Neuronal stem cell (in vitro differentiated cells): ENCODE measurements at regions not wholly inside any gene's neighbourhood (a gene's known extent, or its start where the extent isn't known, plus 50 kb on each side); places are given as distances from the start of the nearest gene placed in this dataset.

Experiments used
- DNase-seq: peaks from one replicate; pipeline ENCODE4 v3.0.0-alpha.2; 2013; ENCODE audit warnings: low spot score
- H2AFZ ChIP-seq: one replicate; pipeline ENCODE4 v1.6.1; 2013; ENCODE audit warnings: mild to moderate bottlenecking, low read length, inconsistent platforms
- H2AK5ac ChIP-seq: 2 replicates; pipeline ENCODE4 v1.6.1; 2013; ENCODE audit warnings: low read depth, mild to moderate bottlenecking, inconsistent platforms, low read length, moderate library complexity, mixed read lengths
- H2BK120ac ChIP-seq: 2 replicates; pipeline ENCODE4 v1.6.1; 2013; ENCODE audit warnings: low read depth, mild to moderate bottlenecking, inconsistent platforms, low read length, moderate library complexity, mixed read lengths
- H2BK12ac ChIP-seq: one replicate; pipeline ENCODE4 v1.6.1; 2013; ENCODE audit warnings: low read length, inconsistent platforms
- H2BK15ac ChIP-seq: 2 replicates; pipeline ENCODE4 v1.6.1; 2013; ENCODE audit warnings: mild to moderate bottlenecking, low read length, inconsistent platforms, mixed read lengths
- H2BK5ac ChIP-seq: one replicate; pipeline ENCODE4 v1.6.1; 2013; ENCODE audit warnings: inconsistent platforms, mild to moderate bottlenecking, low read length, moderate library complexity
- H3K14ac ChIP-seq: one replicate; pipeline ENCODE4 v1.6.1; 2013; ENCODE audit warnings: low read length, inconsistent platforms
- H3K18ac ChIP-seq: 2 replicates; pipeline ENCODE4 v1.6.1; 2013; ENCODE audit warnings: low read length, inconsistent platforms
- H3K23ac ChIP-seq: 2 replicates; pipeline ENCODE4 v1.6.1; 2013; ENCODE audit warnings: low read depth, mild to moderate bottlenecking, mixed read lengths, low read length, inconsistent platforms; ENCODE audit not compliant: poor library complexity
- H3K27ac ChIP-seq: replicated peaks from 3 replicates; pipeline ENCODE4 v1.5.1; 2013; ENCODE audit warnings: low read length, inconsistent platforms
- H3K27me3 ChIP-seq, 3 experiments: 2 replicates each; pipeline ENCODE4 v1.6.1; 2013; ENCODE audit warnings: low read length in 3 of 3, mild to moderate bottlenecking in 2 of 3, inconsistent platforms in 1 of 3, low read depth in 1 of 3, mixed read lengths in 1 of 3, moderate library complexity in 1 of 3; ENCODE audit not compliant: control insufficient read depth in 3 of 3, insufficient read depth in 3 of 3
- H3K36me3 ChIP-seq, 2 donors: replicated peaks in 1 of 2; 2 replicates each; pipeline ENCODE4 v1.6.1; 2013; ENCODE audit warnings: low read length in 2 of 2; ENCODE audit not compliant: control insufficient read depth in 2 of 2, insufficient read depth in 2 of 2
- H3K4ac ChIP-seq: 2 replicates; pipeline ENCODE4 v1.6.1; 2013; ENCODE audit warnings: inconsistent platforms, mild to moderate bottlenecking, low read length, moderate library complexity
- H3K4me1 ChIP-seq, 2 donors: 1 replicate in 1 of 2; 2 replicates in 1 of 2; pipeline ENCODE4 v1.6.1; 2013; ENCODE audit warnings: low read length in 2 of 2, low read depth in 1 of 2; ENCODE audit not compliant: control insufficient read depth in 2 of 2, insufficient read depth in 1 of 2
- H3K4me2 ChIP-seq: one replicate; pipeline ENCODE4 v1.6.1; 2013; ENCODE audit warnings: mild to moderate bottlenecking, low read length, inconsistent platforms; ENCODE audit not compliant: insufficient read depth, poor library complexity, severe bottlenecking
- H3K4me3 ChIP-seq, 2 donors: 2 replicates each; pipeline ENCODE4 v1.5.1; 2013; ENCODE audit warnings: low read length in 2 of 2, mild to moderate bottlenecking in 2 of 2, inconsistent platforms in 1 of 2, moderate library complexity in 1 of 2
- H3K79me1 ChIP-seq: one replicate; pipeline ENCODE4 v1.6.1; 2013; ENCODE audit warnings: low read depth, mild to moderate bottlenecking, inconsistent platforms, low read length, moderate library complexity
- H3K9ac ChIP-seq: one replicate; pipeline ENCODE4 v1.6.1; 2013; ENCODE audit warnings: mild to moderate bottlenecking, low read depth, low read length, inconsistent platforms; ENCODE audit not compliant: poor library complexity
- H3K9me3 ChIP-seq, 2 donors: replicated peaks in 1 of 2; 2 replicates each; pipeline versions ENCODE3 to v1.6.1; 2013; ENCODE audit warnings: low read length in 2 of 2, mild to moderate bottlenecking in 2 of 2, inconsistent platforms in 1 of 2, low read depth in 1 of 2, mixed read lengths in 1 of 2, moderate library complexity in 1 of 2; ENCODE audit not compliant: control insufficient read depth in 2 of 2, insufficient read depth in 1 of 2
- H4K8ac ChIP-seq: one replicate; pipeline ENCODE4 v1.6.1; 2013; ENCODE audit warnings: low read depth, mild to moderate bottlenecking, inconsistent platforms, low read length, moderate library complexity
- H4K91ac ChIP-seq: one replicate; pipeline ENCODE4 v1.6.1; 2013; ENCODE audit warnings: low read length, low read depth, mild to moderate bottlenecking, inconsistent platforms; ENCODE audit not compliant: poor library complexity
- WGBS, 2 donors: extraction: QIAGEN DNeasy Blood & Tissue Kit; methylation state at CpG; one replicate each; pipeline ENCODE4 v1.1.7; 2013; ENCODE audit warnings: missing lambda C conversion rate in 2 of 2, mixed read lengths in 1 of 2; ENCODE audit not compliant: insufficient read length in 2 of 2, insufficient replicate concordance in 1 of 2; ENCODE audit errors: extremely low coverage in 2 of 2; 5-methylcytosine and 5-hydroxymethylcytosine counted together

DNA sequence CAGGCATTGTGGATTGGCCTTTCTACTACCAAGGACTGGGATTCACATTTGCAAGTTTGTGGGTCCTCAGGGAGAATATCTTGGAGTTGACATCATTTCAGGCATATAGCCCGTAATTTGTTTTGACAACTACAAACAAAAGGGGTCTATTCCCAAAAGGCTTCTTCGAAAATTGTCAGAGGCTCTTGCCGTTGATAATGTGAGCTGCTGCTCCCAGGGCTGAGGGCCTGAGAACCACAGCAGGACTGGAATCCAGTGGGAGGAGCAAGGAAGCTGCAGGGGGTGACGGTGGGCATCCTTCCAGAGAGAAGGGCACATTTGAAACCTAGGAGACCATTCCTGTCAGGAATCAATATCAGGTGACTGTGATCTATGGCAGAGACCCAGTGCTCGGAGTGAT is 761.6 kb upstream of the RBFOX1 start:
- Histone ChIP-seq H3K79me1 (no peaks in the 10 kb centered on the region), H4K91ac (no peak overlapping the region), H2BK15ac (no peak overlapping the region), H3K27ac (no peak overlapping the region), H2BK12ac (no peak overlapping the region), H3K14ac (no peak overlapping the region), H4K8ac (no peak overlapping the region), H2BK5ac (no peak overlapping the region), H3K27me3 (no peaks in the 10 kb centered on the region), H3K4me2 (no peak overlapping the region), H3K9me3 (no peaks in the 10 kb centered on the region), H3K9ac (no peak overlapping the region), H3K4ac (no peak overlapping the region), H2AFZ (no peak overlapping the region), H2AK5ac (no peak overlapping the region), H3K4me1 (peaks cover 0 to 6% of the 10 kb centered on the region in 2 donors), H3K23ac (no peak overlapping the region), H3K4me3 (no peak overlapping the region), H3K36me3 (peaks cover 0 to 2% of the 10 kb centered on the region in 2 donors), H3K18ac (no peak overlapping the region), H2BK120ac (no peak overlapping the region)
- DNase-seq = no peak
- WGBS, 2 donors = no CpG with 5 or more reads among the region's 5 CpGs

DNA sequence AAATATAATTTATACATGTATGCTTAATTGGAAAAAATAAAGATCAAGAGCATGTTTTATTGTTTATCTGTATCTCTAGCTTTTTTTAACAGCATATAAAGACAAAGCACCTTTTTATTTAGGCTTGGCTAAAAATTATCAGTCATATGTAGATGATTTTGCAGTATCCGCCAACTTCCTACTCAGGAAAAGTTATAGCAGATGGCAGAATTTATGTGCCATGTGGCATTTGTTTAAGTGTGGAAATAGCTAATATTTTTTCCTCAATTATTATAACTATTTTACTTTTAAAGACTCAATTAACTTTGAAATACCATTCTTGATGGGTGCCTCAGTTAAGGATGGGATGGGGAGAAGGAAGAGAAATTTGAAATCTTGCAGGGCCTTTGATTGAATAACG is 762.1 kb upstream of the RBFOX1 start:
- no peak overlapping the region for H3K4me3 ChIP-seq
- H3K36me3 ChIP-seq = peaks cover 0 to 2% of the 10 kb centered on the region in 2 donors
- no peak overlapping the region for H3K27ac ChIP-seq
- no peak overlapping the region for H4K91ac ChIP-seq
- H3K4me2 ChIP-seq = no peak overlapping the region
- H2BK5ac ChIP-seq = no peak overlapping the region
- no peak overlapping the region for H3K4ac ChIP-seq
- H2AFZ ChIP-seq = no peak overlapping the region
- WGBS, 2 donors = no CpG with 5 or more reads among the region's 2 CpGs
- H3K27me3 ChIP-seq = no peaks in the 10 kb centered on the region
- H2BK120ac ChIP-seq = no peak overlapping the region
- H3K9ac ChIP-seq = no peak overlapping the region
- DNase-seq = no peak
- no peak overlapping the region for H3K14ac ChIP-seq
- no peak overlapping the region for H2AK5ac ChIP-seq
- H4K8ac ChIP-seq = no peak overlapping the region
- H2BK12ac ChIP-seq = no peak overlapping the region
- H3K4me1 ChIP-seq = peaks cover 0 to 6% of the 10 kb centered on the region in 2 donors
- no peak overlapping the region for H3K18ac ChIP-seq
- no peak overlapping the region for H2BK15ac ChIP-seq
- H3K79me1 ChIP-seq = no peaks in the 10 kb centered on the region
- no peaks in the 10 kb centered on the region for H3K9me3 ChIP-seq
- H3K23ac ChIP-seq = no peak overlapping the region

DNA sequence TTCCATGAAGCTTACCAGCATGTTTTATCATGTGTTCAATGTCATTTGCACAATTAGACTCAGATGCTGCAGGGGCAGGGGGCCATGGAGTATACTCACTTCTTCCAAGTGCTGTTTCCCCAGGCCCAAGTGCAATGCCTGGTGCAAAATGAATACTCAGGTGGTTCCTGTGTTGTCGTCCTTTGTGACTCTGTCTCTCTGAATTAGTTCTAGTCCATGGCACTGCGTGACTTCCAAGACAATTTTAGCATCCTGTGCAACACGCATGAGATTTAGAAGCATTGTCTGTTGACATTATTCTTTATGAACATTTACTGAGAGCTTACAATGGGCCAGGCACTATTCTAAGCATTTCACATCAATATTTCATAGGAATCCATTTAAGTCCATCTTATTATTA is 769.7 kb upstream of the RBFOX1 start:
- Histone ChIP-seq H3K23ac (no peak overlapping the region), H3K18ac (no peak overlapping the region), H4K8ac (no peak overlapping the region), H2AFZ (no peak overlapping the region), H3K9me3 (no peaks in the 10 kb centered on the region), H3K27ac (no peak overlapping the region), H3K36me3 (no peaks in the 10 kb centered on the region), H2BK15ac (no peak overlapping the region), H2AK5ac (no peak overlapping the region), H4K91ac (no peak overlapping the region), H2BK5ac (no peak overlapping the region), H3K27me3 (no peaks in the 10 kb centered on the region), H3K4ac (no peak overlapping the region), H2BK120ac (no peak overlapping the region), H3K4me1 (peaks cover 0 to 10% of the 10 kb centered on the region in 2 donors), H3K14ac (no peak overlapping the region), H3K79me1 (no peaks in the 10 kb centered on the region), H3K4me2 (no peak overlapping the region), H2BK12ac (no peak overlapping the region), H3K4me3 (no peak overlapping the region), H3K9ac (no peak overlapping the region)
- DNase-seq = no peak
- no CpG with 5 or more reads among the region's 3 CpGs for WGBS, 2 donors

DNA sequence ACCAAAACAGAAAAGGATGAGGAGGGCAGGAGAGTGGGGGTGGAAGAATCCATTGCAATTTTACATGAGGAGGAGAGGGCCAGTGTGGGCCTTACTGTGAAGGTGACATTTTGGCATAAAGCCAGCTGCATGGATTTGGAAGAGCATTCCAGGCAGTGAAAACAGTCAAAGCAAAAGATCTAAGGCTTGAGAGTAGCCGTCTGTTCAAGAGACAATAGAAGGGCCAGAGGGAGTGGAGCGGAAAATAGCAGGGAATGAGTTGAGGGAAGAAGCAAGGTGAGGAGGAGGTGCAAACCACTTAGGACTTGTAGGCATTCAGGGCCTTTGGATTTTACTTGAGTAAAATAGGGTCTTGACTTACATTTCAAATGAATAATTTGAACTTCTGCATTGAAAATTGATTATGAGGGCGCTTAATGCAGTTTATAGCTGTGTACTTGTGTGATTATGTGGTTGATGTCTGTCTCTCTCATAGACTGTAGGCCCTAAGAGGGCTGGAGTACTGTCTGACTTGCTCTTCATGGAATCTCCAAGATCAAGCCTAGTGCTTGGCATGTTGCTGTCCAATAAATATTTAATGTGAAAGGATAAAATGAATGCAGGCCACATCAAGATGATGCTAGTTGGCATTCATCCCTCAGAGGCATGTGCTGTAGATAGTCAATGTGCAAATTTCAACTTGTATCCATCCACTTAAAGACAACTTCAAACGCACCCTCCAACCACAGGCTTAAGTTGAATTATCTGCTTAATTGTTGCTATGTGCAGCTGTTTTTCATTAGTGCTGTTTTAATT is 772.1 kb upstream of the RBFOX1 start:
- no peaks in the 10 kb centered on the region for H3K36me3 ChIP-seq
- H3K4me3 ChIP-seq = no peak overlapping the region
- no peak overlapping the region for H2AFZ ChIP-seq
- H3K23ac ChIP-seq = no peak overlapping the region
- no CpG with 5 or more reads among the region's 4 CpGs for WGBS, 2 donors
- peak overlapping the region; percentile 1 for H3K27ac ChIP-seq
- no peak overlapping the region for H2BK12ac ChIP-seq
- no peak for DNase-seq
- no peak overlapping the region for H2BK15ac ChIP-seq
- no peak overlapping the region for H3K4ac ChIP-seq
- no peak overlapping the region for H4K8ac ChIP-seq
- no peak overlapping the region for H3K14ac ChIP-seq
- no peak overlapping the region for H3K9ac ChIP-seq
- H4K91ac ChIP-seq = no peak overlapping the region
- H3K9me3 ChIP-seq = no peaks in the 10 kb centered on the region
- no peak overlapping the region for H3K4me2 ChIP-seq
- no peak overlapping the region for H2BK120ac ChIP-seq
- H3K4me1 ChIP-seq = peaks cover 0 to 11% of the 10 kb centered on the region in 2 donors
- H2AK5ac ChIP-seq = no peak overlapping the region
- H3K18ac ChIP-seq = no peak overlapping the region
- no peaks in the 10 kb centered on the region for H3K79me1 ChIP-seq
- H2BK5ac ChIP-seq = no peak overlapping the region
- H3K27me3 ChIP-seq = no peaks in the 10 kb centered on the region
